Natural killer cell (primary cell): ENCODE measurements at regions not wholly inside any gene's neighbourhood (a gene's known extent, or its start where the extent isn't known, plus 50 kb on each side); places are given as distances from the start of the nearest gene placed in this dataset.

Experiments used
- ATAC-seq, 3 donors: fragments of 150-1000 bp in 2 of 3; fragments of 200-7000 bp in 1 of 3; cut with Tn5 transposase; 1 replicate in 1 of 3; 2 replicates in 2 of 3; pipeline ENCODE4 v1.10.0; 2021; ENCODE audit warnings: mild to moderate bottlenecking in 2 of 3, moderate library complexity in 2 of 3
- DNase-seq, 2 donors: peaks; one replicate each; pipeline versions ENCODE4 v3.0.0 to v3.0.0-alpha.2; 2013 to 2021; ENCODE audit warnings: mixed read lengths in 1 of 2
- H3K27ac ChIP-seq: one replicate; pipeline ENCODE4 v1.5.1; 2013; ENCODE audit warnings: mild to moderate bottlenecking, low read length
- H3K27me3 ChIP-seq: one replicate; pipeline ENCODE4 v1.6.1; 2013; ENCODE audit warnings: low read length; ENCODE audit not compliant: control insufficient read depth, insufficient read depth
- H3K36me3 ChIP-seq: one replicate; pipeline ENCODE4 v1.6.1; 2013; ENCODE audit warnings: low read length; ENCODE audit not compliant: control insufficient read depth, insufficient read depth
- H3K4me1 ChIP-seq: one replicate; pipeline ENCODE4 v1.6.1; 2013; ENCODE audit warnings: low read length; ENCODE audit not compliant: control insufficient read depth, insufficient read depth
- H3K4me3 ChIP-seq: one replicate; pipeline ENCODE4 v1.5.1; 2013; ENCODE audit warnings: low read length
- H3K9me3 ChIP-seq: one replicate; pipeline ENCODE4 v1.6.1; 2013; ENCODE audit warnings: low read length; ENCODE audit not compliant: control insufficient read depth, insufficient read depth
- H3K27ac Mint-ChIP-seq, 2 donors: one replicate each; pipeline ENCODE4 v1.8.0; 2022; ENCODE audit warnings: mild to moderate bottlenecking in 2 of 2, mixed read lengths in 2 of 2, moderate library complexity in 1 of 2
- H3K27me3 Mint-ChIP-seq, 2 donors: one replicate each; pipeline ENCODE4 v1.8.0; 2022; ENCODE audit warnings: low read depth in 2 of 2, mixed read lengths in 2 of 2
- H3K36me3 Mint-ChIP-seq: one replicate; pipeline ENCODE4 v1.8.0; 2022; ENCODE audit warnings: mixed read lengths
- H3K4me1 Mint-ChIP-seq, 2 donors: one replicate each; pipeline ENCODE4 v1.8.0; 2022; ENCODE audit warnings: mixed read lengths in 2 of 2
- H3K4me3 Mint-ChIP-seq: one replicate; pipeline ENCODE4 v1.8.0; 2022; ENCODE audit warnings: mild to moderate bottlenecking, moderate library complexity, mixed read lengths
- H3K9me3 Mint-ChIP-seq, 2 donors: one replicate each; pipeline ENCODE4 v1.8.0; 2022; ENCODE audit warnings: mixed read lengths in 2 of 2
- WGBS: methylation state at CpG from one replicate; pipeline ENCODE4 v1.1.7; 2013; ENCODE audit warnings: missing lambda C conversion rate; ENCODE audit not compliant: insufficient coverage; 5-methylcytosine and 5-hydroxymethylcytosine counted together
- intact Hi-C: fragments of 100-400 bp; cut with micrococcal nuclease; formaldehyde crosslinking; loops from one replicate; pipeline ENCODE4 v1.14.2; 2022
- TF ChIP-seq, protein P1 (sequence below): fragments of 200-600 bp; IDR thresholded peaks from one replicate; pipeline ENCODE4 v1.8.0; 2022; ENCODE audit warnings: antibody characterized with exemption

DNA sequence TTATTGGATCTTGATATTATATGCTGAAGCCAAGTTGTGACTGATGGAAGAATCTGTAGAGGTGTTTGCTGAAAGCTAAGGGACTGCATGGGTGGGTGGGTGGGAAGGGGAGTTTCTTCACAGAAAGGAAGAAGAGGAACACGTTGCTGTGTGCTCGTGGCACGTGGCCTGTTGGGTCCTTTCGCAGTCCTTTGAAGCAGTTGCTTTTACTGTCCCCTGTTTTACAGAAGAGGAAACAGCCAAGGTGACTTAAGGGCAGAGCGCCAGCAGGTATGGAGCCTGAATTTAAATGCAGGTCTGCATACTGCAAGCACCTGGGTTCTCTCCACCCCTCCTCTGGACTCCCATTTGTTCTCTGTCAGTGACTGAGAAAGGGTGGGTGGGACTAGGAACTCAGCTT lies 59.4 kb upstream of the PRR23C start:
- Mint-ChIP-seq H3K27ac (no peak overlapping the region), H3K4me3 (no peak overlapping the region), H3K27me3 (peaks cover 0 to 7% of the 10 kb centered on the region in 2 donors), H3K4me1 (no peaks in the 10 kb centered on the region), H3K36me3 (no peaks in the 10 kb centered on the region), H3K9me3 (no peaks in the 10 kb centered on the region)
- Histone ChIP-seq H3K4me1 (no peaks in the 10 kb centered on the region), H3K27me3 (no peaks in the 10 kb centered on the region), H3K36me3 (no peaks in the 10 kb centered on the region), H3K4me3 (no peak overlapping the region), H3K9me3 (no peaks in the 10 kb centered on the region), H3K27ac (no peak overlapping the region)
- WGBS, result 71% methylated on average over 5 of the region's 5 CpGs
- DNase-seq (no peak), ATAC-seq (no peak)
- intact Hi-C loops, result no loop called here
- TF ChIP-seq, protein P1, sequence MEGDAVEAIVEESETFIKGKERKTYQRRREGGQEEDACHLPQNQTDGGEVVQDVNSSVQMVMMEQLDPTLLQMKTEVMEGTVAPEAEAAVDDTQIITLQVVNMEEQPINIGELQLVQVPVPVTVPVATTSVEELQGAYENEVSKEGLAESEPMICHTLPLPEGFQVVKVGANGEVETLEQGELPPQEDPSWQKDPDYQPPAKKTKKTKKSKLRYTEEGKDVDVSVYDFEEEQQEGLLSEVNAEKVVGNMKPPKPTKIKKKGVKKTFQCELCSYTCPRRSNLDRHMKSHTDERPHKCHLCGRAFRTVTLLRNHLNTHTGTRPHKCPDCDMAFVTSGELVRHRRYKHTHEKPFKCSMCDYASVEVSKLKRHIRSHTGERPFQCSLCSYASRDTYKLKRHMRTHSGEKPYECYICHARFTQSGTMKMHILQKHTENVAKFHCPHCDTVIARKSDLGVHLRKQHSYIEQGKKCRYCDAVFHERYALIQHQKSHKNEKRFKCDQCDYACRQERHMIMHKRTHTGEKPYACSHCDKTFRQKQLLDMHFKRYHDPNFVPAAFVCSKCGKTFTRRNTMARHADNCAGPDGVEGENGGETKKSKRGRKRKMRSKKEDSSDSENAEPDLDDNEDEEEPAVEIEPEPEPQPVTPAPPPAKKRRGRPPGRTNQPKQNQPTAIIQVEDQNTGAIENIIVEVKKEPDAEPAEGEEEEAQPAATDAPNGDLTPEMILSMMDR, result no peak

DNA sequence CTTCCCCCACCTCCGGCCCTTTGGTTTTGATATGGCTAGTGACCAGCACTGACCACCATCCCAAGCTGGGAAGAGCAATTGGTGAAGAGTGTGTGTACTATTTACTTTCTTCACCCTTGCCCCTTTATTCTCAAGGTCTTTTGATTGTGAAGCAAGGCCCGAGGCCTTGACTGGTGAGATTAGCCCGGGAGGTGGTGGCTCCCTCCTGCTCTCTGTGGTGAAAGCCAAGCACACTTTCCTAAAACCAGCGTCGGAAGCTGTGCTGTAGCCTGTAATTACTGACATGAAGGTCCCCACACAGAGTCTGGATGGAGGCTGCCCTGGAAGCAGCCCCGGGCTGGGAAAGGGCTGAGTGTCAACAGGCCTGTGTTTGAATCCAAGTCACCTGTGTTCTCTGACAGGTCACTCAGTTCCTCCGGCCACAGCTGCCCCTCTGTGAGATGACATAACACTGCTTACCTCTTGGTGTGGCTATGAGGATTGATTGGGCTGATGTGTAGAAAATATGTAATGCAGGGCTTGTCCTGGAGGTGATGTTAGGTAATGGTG lies 60.5 kb upstream of the PRR23C start:
- H3K4me3 Mint-ChIP-seq, result no peak overlapping the region
- TF ChIP-seq, protein P1, result no peak
- peaks cover 2 to 3% of the 10 kb centered on the region in 2 donors for H3K4me1 Mint-ChIP-seq
- Histone ChIP-seq H3K27ac (no peak overlapping the region), H3K9me3 (no peaks in the 10 kb centered on the region), H3K4me3 (no peak overlapping the region), H3K27me3 (no peaks in the 10 kb centered on the region), H3K36me3 (no peaks in the 10 kb centered on the region), H3K4me1 (no peaks in the 10 kb centered on the region)
- H3K27me3 Mint-ChIP-seq, result peaks cover 0 to 7% of the 10 kb centered on the region in 2 donors
- 83% methylated on average over 6 of the region's 7 CpGs for WGBS
- no peaks in the 10 kb centered on the region for H3K36me3 Mint-ChIP-seq
- DNase-seq, result no peak
- no peak for ATAC-seq
- intact Hi-C loops, result no loop called here
- no peak overlapping the region for H3K27ac Mint-ChIP-seq
- no peaks in the 10 kb centered on the region for H3K9me3 Mint-ChIP-seq

DNA sequence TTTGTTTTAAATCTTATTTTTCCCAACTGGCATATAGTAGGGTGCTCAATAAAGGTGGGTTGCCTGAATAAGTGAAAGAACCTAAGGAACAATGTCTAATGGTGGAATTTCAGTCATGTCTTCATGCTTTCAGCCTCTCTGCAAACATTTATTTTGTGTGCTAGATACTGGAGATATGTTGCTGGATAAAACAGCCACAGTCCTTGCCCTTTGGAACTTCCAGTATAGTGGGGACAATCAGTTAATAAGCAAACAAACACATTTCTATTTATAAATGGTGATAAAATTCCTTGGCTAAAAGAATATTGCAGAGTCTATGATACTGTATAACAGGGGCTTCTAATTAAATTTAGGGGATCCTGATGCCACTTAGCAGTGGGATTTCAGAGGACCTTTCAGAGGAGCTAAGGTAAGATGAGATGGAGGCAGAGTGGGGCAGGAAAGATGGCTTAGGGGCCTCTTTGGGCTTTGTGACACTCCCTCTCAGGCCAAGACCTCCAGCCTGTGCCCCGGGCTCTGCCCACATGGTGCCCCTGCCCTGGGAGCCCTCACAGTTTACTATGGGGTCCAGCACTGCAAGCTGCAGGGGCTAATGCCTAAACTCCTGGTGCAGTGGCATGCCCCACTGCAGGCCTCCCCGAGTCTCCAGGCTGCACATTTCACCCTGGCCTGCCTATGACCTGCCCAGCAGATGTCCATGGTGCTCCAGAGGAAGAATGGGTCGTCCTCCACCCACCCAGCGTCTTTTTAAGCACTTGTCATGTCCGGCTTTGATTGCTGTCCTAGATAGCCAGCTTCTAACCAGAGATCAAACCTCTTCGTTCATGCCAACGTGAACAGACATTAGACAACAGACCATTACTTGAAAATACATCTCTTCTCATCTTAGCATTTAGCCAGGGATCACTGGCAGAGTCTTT lies 61.6 kb upstream of the PRR23C start:
- ATAC-seq (no peak), DNase-seq (no peak)
- H3K4me1 ChIP-seq, result no peaks in the 10 kb centered on the region
- intact Hi-C loops, result no loop called here
- H3K4me3 Mint-ChIP-seq, result no peak overlapping the region
- peaks cover 9 to 13% of the 10 kb centered on the region in 2 donors for H3K4me1 Mint-ChIP-seq
- H3K4me3 ChIP-seq, result no peak overlapping the region
- H3K27me3 ChIP-seq, result no peaks in the 10 kb centered on the region
- no peak overlapping the region for H3K27ac ChIP-seq
- TF ChIP-seq, protein P1, result no peak
- no peaks in the 10 kb centered on the region for H3K9me3 ChIP-seq
- H3K36me3 Mint-ChIP-seq, result no peaks in the 10 kb centered on the region
- no peaks in the 10 kb centered on the region for H3K36me3 ChIP-seq
- no peak overlapping the region for H3K27ac Mint-ChIP-seq
- no peaks in the 10 kb centered on the region for H3K9me3 Mint-ChIP-seq
- peaks cover 0 to 4% of the 10 kb centered on the region in 2 donors for H3K27me3 Mint-ChIP-seq
- 72% methylated on average over 7 of the region's 7 CpGs for WGBS
